HepG2 (cell line): ENCODE measurements at regions not wholly inside any gene's neighbourhood (a gene's known extent, or its start where the extent isn't known, plus 50 kb on each side); places are given as distances from the start of the nearest gene placed in this dataset.

Experiments
- FOXK2 ChIP-seq: fragments of 450-650 bp; IDR thresholded peaks from 2 replicates; pipeline ENCODE4 v1.6.1; 2016
- HES4 ChIP-seq: sonication (generic); formaldehyde crosslinking; IDR thresholded peaks from 2 replicates; pipeline ENCODE4 v1.9.0; 2021; ENCODE audit warnings: mild to moderate bottlenecking, missing genetic modification reagents, borderline replicate concordance
- HIC2 ChIP-seq: sonication (generic); formaldehyde crosslinking; IDR thresholded peaks from 2 replicates; pipeline ENCODE4 v1.9.0; 2022; ENCODE audit warnings: low read depth, missing genetic modification reagents
- RNF2 ChIP-seq: fragments of 450-650 bp; conservative IDR thresholded peaks from 2 replicates; pipeline ENCODE4 v1.6.1; 2016; ENCODE audit warnings: low read depth
- ZBTB44 ChIP-seq: sonication (generic); formaldehyde crosslinking; IDR thresholded peaks from 2 replicates; pipeline ENCODE4 v1.4.0; 2020; ENCODE audit warnings: missing genetic modification reagents
- ZNF230 ChIP-seq: sonication (generic); formaldehyde crosslinking; IDR thresholded peaks from 2 replicates; pipeline ENCODE4 v1.4.0; 2020; ENCODE audit warnings: mild to moderate bottlenecking, missing genetic modification reagents
- ZNF33B ChIP-seq: sonication (generic); formaldehyde crosslinking; IDR thresholded peaks from 2 replicates; pipeline ENCODE4 v1.5.1; 2020; ENCODE audit warnings: mild to moderate bottlenecking, missing genetic modification reagents
- ZNF687 ChIP-seq: sonication (generic); formaldehyde crosslinking; IDR thresholded peaks from 2 replicates; pipeline ENCODE4 v1.5.1; 2020; ENCODE audit warnings: mild to moderate bottlenecking, missing genetic modification reagents, moderate library complexity
- ZNF788 ChIP-seq: sonication (generic); formaldehyde crosslinking; IDR thresholded peaks from 2 replicates; pipeline ENCODE4 v1.5.0; 2020; ENCODE audit warnings: mild to moderate bottlenecking, missing genetic modification reagents, borderline replicate concordance

- TF ChIP-seq ZNF33B (CRISPR knock-in tag) (no peak), ZNF687 (CRISPR knock-in tag) (no peak), ZBTB44 (no peak), ZNF230 (CRISPR knock-in tag) (no peak), ZNF788 (CRISPR knock-in tag) (no peak), RNF2 (no peak), HIC2 (CRISPR knock-in tag) (no peak), FOXK2 (no peak), HES4 (CRISPR knock-in tag) (no peak)
Measured at GRCh38 chr18:55031576-55031975, 72.3 kb upstream of the CCDC68 start (continued).
